BE2C (cell line): ENCODE measurements at regions not wholly inside any gene's neighbourhood (a gene's known extent, or its start where the extent isn't known, plus 50 kb on each side); places are given as distances from the start of the nearest gene placed in this dataset.

Experiments
- DNase-seq: peaks from one replicate; pipeline ENCODE4 v3.0.0-alpha.2; 2020
- H3K27me3 ChIP-seq: fragments of 250-450 bp; sonication (Bioruptor Pico); 2 replicates; pipeline ENCODE4 v1.5.1; 2020; ENCODE audit warnings: mild to moderate bottlenecking
- H3K36me3 ChIP-seq: fragments of 250-450 bp; sonication (Bioruptor Pico); 2 replicates; pipeline ENCODE4 v1.5.1; 2020; ENCODE audit warnings: mild to moderate bottlenecking
- H3K4me1 ChIP-seq: fragments of 250-450 bp; sonication (Bioruptor Pico); 2 replicates; pipeline ENCODE4 v1.5.1; 2020
- H3K4me3 ChIP-seq: 2 replicates; pipeline ENCODE4 v1.5.1; 2011; ENCODE audit warnings: low read depth, low read length
- H3K9me3 ChIP-seq: fragments of 250-450 bp; sonication (Bioruptor Pico); 2 replicates; pipeline ENCODE4 v1.5.1; 2020
- CTCF ChIP-seq: IDR thresholded peaks from 2 replicates; pipeline ENCODE4 v1.5.1; 2012; ENCODE audit warnings: mild to moderate bottlenecking, low read depth, low read length

DNA sequence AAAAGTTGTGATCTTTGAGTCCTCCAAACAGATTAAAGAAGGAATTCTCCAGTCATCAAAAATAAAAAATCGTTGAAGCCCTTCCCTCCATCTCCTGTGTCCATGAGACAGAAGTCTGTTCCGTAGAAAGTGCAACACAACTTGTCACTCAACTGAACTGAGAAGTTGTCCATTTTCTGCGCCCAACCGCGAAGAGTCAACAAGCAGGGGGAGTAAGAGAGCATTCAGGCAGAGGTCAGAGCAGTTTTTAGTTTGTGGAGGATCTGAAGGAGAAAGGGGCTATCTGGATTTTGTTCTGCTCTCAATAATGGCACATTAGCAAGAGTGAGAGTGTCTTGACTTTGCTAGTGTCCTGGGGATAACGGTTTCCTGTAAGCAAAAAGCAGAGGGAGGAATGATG is 303.9 kb downstream of the ICE1 start:
- H3K36me3 ChIP-seq = no peaks in the 10 kb centered on the region
- no peak for DNase-seq
- no peaks in the 10 kb centered on the region for H3K4me1 ChIP-seq
- H3K9me3 ChIP-seq = no peaks in the 10 kb centered on the region
- no peaks in the 10 kb centered on the region for H3K27me3 ChIP-seq
- H3K4me3 ChIP-seq = no peak overlapping the region
- TF ChIP-seq CTCF = peak; percentile 25

DNA sequence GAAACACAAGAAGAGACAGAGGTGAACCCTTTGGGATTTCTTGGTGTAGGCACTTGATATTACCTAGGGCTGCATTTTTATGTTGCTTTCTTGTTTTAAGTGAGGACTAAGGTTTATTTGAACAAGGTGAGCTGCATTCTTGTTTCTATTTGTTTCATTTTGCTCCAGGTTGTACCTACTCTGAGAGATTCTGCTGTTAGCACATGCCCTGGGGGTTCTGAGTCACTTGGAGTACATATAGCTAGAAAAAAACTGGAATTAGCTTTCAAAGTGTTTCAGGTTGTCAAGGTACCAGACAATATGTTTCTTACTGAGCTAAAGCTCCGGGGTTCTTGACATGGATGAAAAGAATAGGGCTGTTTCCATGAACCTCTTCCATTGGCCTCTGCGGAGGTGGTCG is 299.4 kb downstream of the ICE1 start:
- Histone ChIP-seq H3K9me3 (no peaks in the 10 kb centered on the region), H3K4me3 (no peak overlapping the region), H3K27me3 (no peaks in the 10 kb centered on the region), H3K36me3 (no peaks in the 10 kb centered on the region), H3K4me1 (no peaks in the 10 kb centered on the region; the same call in 1 of the 2 replicates)
- no peak for DNase-seq
- no peak for TF ChIP-seq CTCF

GRCh38 chr5:5719292-5719691 is 296.8 kb downstream of the ICE1 start:
- DNase-seq = no peak
- no peaks in the 10 kb centered on the region; the same call in 1 of the 2 replicates for H3K4me1 ChIP-seq
- H3K4me3 ChIP-seq = no peak overlapping the region
- no peaks in the 10 kb centered on the region for H3K36me3 ChIP-seq
- H3K27me3 ChIP-seq = no peaks in the 10 kb centered on the region
- TF ChIP-seq CTCF = no peak
- no peaks in the 10 kb centered on the region for H3K9me3 ChIP-seq

- no peaks in the 10 kb centered on the region for H3K36me3 ChIP-seq
- H3K9me3 ChIP-seq = no peaks in the 10 kb centered on the region
- TF ChIP-seq CTCF = no peak
- no peak for DNase-seq
- peaks cover 13% of the 10 kb centered on the region for H3K4me1 ChIP-seq
- no peaks in the 10 kb centered on the region for H3K27me3 ChIP-seq
- no peak overlapping the region for H3K4me3 ChIP-seq
Observed at GRCh38 chr5:5716665-5717064, 294.2 kb downstream of the ICE1 start.

GRCh38 chr5:5711592-5711991 is 289.1 kb downstream of the ICE1 start:
- Histone ChIP-seq H3K4me1 (peaks cover 24% of the 10 kb centered on the region), H3K4me3 (no peak overlapping the region), H3K9me3 (no peaks in the 10 kb centered on the region; the same call in 1 of the 2 replicates), H3K36me3 (no peaks in the 10 kb centered on the region), H3K27me3 (no peaks in the 10 kb centered on the region)
- no peak for TF ChIP-seq CTCF
- no peak for DNase-seq

- Histone ChIP-seq H3K36me3 (no peaks in the 10 kb centered on the region), H3K4me1 (peaks cover 24% of the 10 kb centered on the region), H3K4me3 (peak overlapping the region; percentile 31), H3K27me3 (no peaks in the 10 kb centered on the region), H3K9me3 (no peaks in the 10 kb centered on the region; the same call in 1 of the 2 replicates)
- peak; percentile 25 for DNase-seq
- TF ChIP-seq CTCF = no peak
Observed at GRCh38 chr5:5711112-5711511, 288.6 kb downstream of the ICE1 start.
